Small intestine (tissue), 7 donors: ENCODE measurements at regions not wholly inside any gene's neighbourhood (a gene's known extent, or its start where the extent isn't known, plus 50 kb on each side); places are given as distances from the start of the nearest gene placed in this dataset.

Experiments
- DNase-seq, 2 donors: peaks; one replicate each; pipeline versions ENCODE4 v3.0.0 to v3.0.0-alpha.2; 2013
- FAIRE-seq: peaks from 2 replicates; lab custom pipeline; 2012; peaks lifted over from hg19 to GRCh38; lab: Jason Lieb, UNC
- H3K27ac ChIP-seq, 3 donors: one replicate each; pipeline ENCODE4 v1.5.1; 2013; ENCODE audit warnings: low read length in 2 of 3, mild to moderate bottlenecking in 2 of 3, control low read depth in 1 of 3, inconsistent platforms in 1 of 3, low read depth in 1 of 3, moderate library complexity in 1 of 3
- H3K27me3 ChIP-seq, 3 donors: one replicate each; pipeline ENCODE4 v1.6.1; 2013; ENCODE audit warnings: low read length in 3 of 3, inconsistent platforms in 1 of 3; ENCODE audit not compliant: control insufficient read depth in 3 of 3, insufficient read depth in 3 of 3
- H3K36me3 ChIP-seq, 3 donors: one replicate each; pipeline ENCODE4 v1.6.1; 2013; ENCODE audit warnings: low read length in 3 of 3, inconsistent platforms in 1 of 3, low read depth in 1 of 3, mild to moderate bottlenecking in 1 of 3, moderate library complexity in 1 of 3; ENCODE audit not compliant: control insufficient read depth in 3 of 3, insufficient read depth in 2 of 3
- H3K4me1 ChIP-seq, 3 donors: one replicate each; pipeline ENCODE4 v1.6.1; 2013; ENCODE audit warnings: low read length in 2 of 3, inconsistent platforms in 1 of 3, low read depth in 1 of 3, mild to moderate bottlenecking in 1 of 3, moderate library complexity in 1 of 3; ENCODE audit not compliant: control insufficient read depth in 3 of 3, insufficient read depth in 2 of 3
- H3K4me3 ChIP-seq, 3 donors: one replicate each; pipeline ENCODE4 v1.5.1; 2013; ENCODE audit warnings: low read length in 3 of 3, control low read depth in 1 of 3, inconsistent platforms in 1 of 3, low read depth in 1 of 3, mild to moderate bottlenecking in 1 of 3, moderate library complexity in 1 of 3
- H3K9me3 ChIP-seq, 2 donors: one replicate each; pipeline ENCODE4 v1.6.1; 2013; ENCODE audit warnings: low read depth in 1 of 2, low read length in 1 of 2; ENCODE audit not compliant: control insufficient read depth in 2 of 2, insufficient read depth in 1 of 2
- WGBS, 3 donors: extraction: QIAGEN DNeasy Blood & Tissue Kit; methylation state at CpG; one replicate each; pipeline ENCODE4 v1.1.7; 2013; 5-methylcytosine and 5-hydroxymethylcytosine counted together
- donor health status: healthy with polysubstance abuse.
- donor health status: control.
- donor health status: control.
- donor health status: Bipolar disorder and iron deficiency.
- donor health status: healthy.

GRCh38 chr1:191698246-191698645, 460.0 kb upstream of the RGS18 start:
- no peaks in the 10 kb centered on the region for H3K27me3 ChIP-seq
- WGBS, 3 donors: 13 to 48% (median 17%) methylated on average over 1 of the region's 1 CpG
- H3K36me3 ChIP-seq: no peaks in the 10 kb centered on the region
- H3K9me3 ChIP-seq: peaks cover 0 to 7% of the 10 kb centered on the region in 2 donors
- no peak overlapping the region for H3K27ac ChIP-seq
- H3K4me3 ChIP-seq: no peak overlapping the region
- no peak for FAIRE-seq
- no peaks in the 10 kb centered on the region for H3K4me1 ChIP-seq
- DNase-seq: no peak

DNA sequence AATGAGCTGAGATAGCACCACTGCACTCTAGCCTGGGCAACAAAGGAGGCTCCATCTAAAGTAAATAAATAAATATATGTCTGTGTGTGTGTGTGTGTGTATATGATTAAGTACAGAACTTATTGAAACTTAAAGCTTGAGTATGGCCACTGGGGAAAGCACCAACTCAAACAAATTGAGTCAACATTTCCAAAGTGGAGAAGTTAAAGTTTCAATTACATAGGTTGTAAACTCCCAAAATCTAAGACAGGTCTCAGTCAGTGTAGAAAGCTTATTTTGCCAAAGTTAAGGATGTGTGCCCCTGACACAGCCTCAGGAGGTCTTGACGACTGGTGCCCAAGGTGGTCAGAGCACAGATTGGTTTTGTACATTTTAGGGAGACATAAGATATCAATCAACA, 458.9 kb upstream of the RGS18 start:
- Histone ChIP-seq H3K9me3 (peaks cover 0 to 5% of the 10 kb centered on the region in 2 donors), H3K27me3 (no peaks in the 10 kb centered on the region), H3K27ac (no peak overlapping the region), H3K36me3 (no peaks in the 10 kb centered on the region), H3K4me1 (no peaks in the 10 kb centered on the region), H3K4me3 (no peak overlapping the region)
- no peak for DNase-seq
- no peak for FAIRE-seq
- 88 to 95% (median 91%) methylated on average over 1 of the region's 1 CpG for whole genome bisulfite sequencing, 3 donors

DNA sequence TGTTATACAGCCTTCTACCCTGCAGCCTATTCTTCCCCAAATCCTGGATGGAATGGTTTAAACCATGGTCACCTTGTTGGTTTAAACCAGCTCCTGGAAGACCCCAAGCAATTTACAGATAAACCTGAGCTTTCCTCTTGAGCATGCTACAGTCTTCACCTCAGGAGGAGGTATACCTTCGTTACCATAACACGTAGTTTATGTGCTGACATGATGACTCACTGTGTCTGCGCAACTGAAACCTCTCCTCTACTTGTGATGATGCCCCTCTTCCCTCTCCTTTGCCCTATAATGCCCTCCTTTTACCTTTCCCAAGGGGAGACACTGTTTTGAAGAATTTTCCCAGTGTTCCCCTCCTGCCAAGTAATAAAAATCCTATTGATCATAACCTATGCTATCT, 457.3 kb upstream of the RGS18 start:
- H3K9me3 ChIP-seq: no peaks in the 10 kb centered on the region
- H3K27ac ChIP-seq: no peak overlapping the region
- DNase-seq (no peak), FAIRE-seq (no peak)
- H3K4me1 ChIP-seq: no peaks in the 10 kb centered on the region
- WGBS, 3 donors: 87 to 92% (median 88%) methylated on average over 3 of the region's 3 CpGs
- no peaks in the 10 kb centered on the region for H3K27me3 ChIP-seq
- H3K36me3 ChIP-seq: no peaks in the 10 kb centered on the region
- H3K4me3 ChIP-seq: no peak overlapping the region

GRCh38 chr1:191702124-191702523, 456.1 kb upstream of the RGS18 start:
- DNase-seq: no peak
- H3K4me3 ChIP-seq: no peak overlapping the region
- 56 to 71% (median 58%) methylated on average over 2 of the region's 2 CpGs for WGBS, 3 donors
- H3K36me3 ChIP-seq: no peaks in the 10 kb centered on the region
- no peaks in the 10 kb centered on the region for H3K27me3 ChIP-seq
- no peak overlapping the region for H3K27ac ChIP-seq
- H3K4me1 ChIP-seq: no peaks in the 10 kb centered on the region
- no peak for FAIRE-seq
- H3K9me3 ChIP-seq: no peaks in the 10 kb centered on the region

- no peaks in the 10 kb centered on the region for H3K36me3 ChIP-seq
- DNase-seq (no peak), FAIRE-seq (no peak)
- no peaks in the 10 kb centered on the region for H3K27me3 ChIP-seq
- H3K9me3 ChIP-seq: no peaks in the 10 kb centered on the region
- 58 to 76% (median 73%) methylated on average over 2 of the region's 2 CpGs for WGBS, 3 donors
- no peak overlapping the region for H3K27ac ChIP-seq
- H3K4me1 ChIP-seq: no peaks in the 10 kb centered on the region
- H3K4me3 ChIP-seq: no peak overlapping the region
These were observed 451.0 kb upstream of the RGS18 start for GRCh38 chr1:191707288-191707687.

DNA sequence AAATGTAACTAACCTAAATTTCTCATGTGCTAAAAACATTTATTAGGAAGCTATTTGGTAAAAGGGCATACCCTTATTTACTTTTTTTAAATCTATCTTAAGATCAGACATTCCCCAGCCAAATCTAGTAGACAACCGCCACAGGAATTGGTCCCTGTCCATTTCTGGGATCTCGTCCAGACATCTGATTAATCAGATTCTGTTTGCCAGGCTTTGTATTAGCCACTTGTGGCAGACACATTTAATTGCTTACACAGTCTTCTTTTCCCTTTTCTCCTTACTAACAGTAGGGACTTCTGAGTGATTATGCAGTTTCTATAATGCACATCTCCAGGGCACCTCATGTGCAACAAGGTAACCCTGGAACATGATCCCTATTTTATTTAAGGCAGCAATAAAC, 449.0 kb upstream of the RGS18 start:
- FAIRE-seq: no peak
- Histone ChIP-seq H3K36me3 (no peaks in the 10 kb centered on the region), H3K27ac (no peak overlapping the region), H3K4me3 (no peak overlapping the region), H3K9me3 (no peaks in the 10 kb centered on the region), H3K4me1 (no peaks in the 10 kb centered on the region), H3K27me3 (no peaks in the 10 kb centered on the region)
- no peak for DNase-seq
- 58 to 71% (median 62%) methylated on average over 2 of the region's 2 CpGs for WGBS, 3 donors

DNA sequence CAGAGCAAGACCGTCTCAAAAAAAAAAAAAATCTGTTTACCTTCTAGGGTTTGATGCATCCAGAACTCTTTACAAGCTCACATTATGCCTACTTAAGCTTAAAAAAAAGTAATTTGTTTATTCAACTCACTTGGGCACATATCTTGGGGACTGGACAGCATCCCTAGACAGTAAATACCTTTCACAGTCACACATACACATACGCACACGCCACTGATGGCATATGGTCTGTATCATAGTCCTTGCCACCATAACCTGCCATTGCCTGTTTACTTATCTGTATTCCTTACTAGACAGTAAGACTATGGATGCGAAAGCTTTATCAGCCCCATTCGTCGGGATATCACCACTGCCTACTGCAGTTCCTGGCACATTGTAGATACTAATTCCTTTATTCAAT, 446.3 kb upstream of the RGS18 start:
- H3K27ac ChIP-seq: no peak overlapping the region
- no peaks in the 10 kb centered on the region for H3K4me1 ChIP-seq
- no peak for FAIRE-seq
- no peak for DNase-seq
- WGBS, 3 donors: 82 to 90% (median 88%) methylated on average over 6 of the region's 6 CpGs
- no peak overlapping the region for H3K4me3 ChIP-seq
- no peaks in the 10 kb centered on the region for H3K36me3 ChIP-seq
- H3K9me3 ChIP-seq: no peaks in the 10 kb centered on the region
- H3K27me3 ChIP-seq: no peaks in the 10 kb centered on the region

DNA sequence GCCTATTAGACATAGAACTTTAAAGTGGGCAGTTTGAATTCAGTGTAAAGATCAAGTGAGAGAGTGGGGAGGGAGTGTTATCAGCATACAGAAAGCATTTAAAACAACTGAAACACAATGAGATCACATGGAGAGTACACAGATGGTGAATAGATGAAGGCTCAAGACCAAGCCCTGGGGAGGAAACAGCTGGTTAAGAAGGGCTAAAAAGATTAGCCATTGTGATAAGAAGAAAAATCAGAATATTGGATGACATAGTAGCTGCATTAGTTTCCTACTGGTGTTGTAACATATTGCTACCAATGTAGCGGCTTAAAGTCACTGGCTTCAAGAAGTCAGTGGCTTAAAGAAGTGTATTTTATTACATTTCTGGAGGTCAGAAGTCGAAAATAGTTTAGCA, 443.4 kb upstream of the RGS18 start:
- no peak for FAIRE-seq
- H3K4me3 ChIP-seq: no peak overlapping the region
- no peaks in the 10 kb centered on the region for H3K36me3 ChIP-seq
- no peaks in the 10 kb centered on the region for H3K4me1 ChIP-seq
- no peaks in the 10 kb centered on the region for H3K27me3 ChIP-seq
- no peak overlapping the region for H3K27ac ChIP-seq
- no peaks in the 10 kb centered on the region for H3K9me3 ChIP-seq
- no peak for DNase-seq
- WGBS, 3 donors: 65 to 77% (median 66%) methylated on average over 2 of the region's 2 CpGs

GRCh38 chr1:191729742-191730141, 428.5 kb upstream of the RGS18 start:
- Histone ChIP-seq H3K4me1 (no peaks in the 10 kb centered on the region), H3K9me3 (no peaks in the 10 kb centered on the region), H3K36me3 (no peaks in the 10 kb centered on the region), H3K4me3 (no peak overlapping the region), H3K27ac (no peak overlapping the region), H3K27me3 (no peaks in the 10 kb centered on the region)
- no peak for DNase-seq
- WGBS, 3 donors: 52 to 73% (median 58%) methylated on average over 3 of the region's 3 CpGs
- FAIRE-seq: no peak
